Peyer's patch (tissue), 4 donors: ENCODE measurements at regions not wholly inside any gene's neighbourhood (a gene's known extent, or its start where the extent isn't known, plus 50 kb on each side); places are given as distances from the start of the nearest gene placed in this dataset.

Experiments
- POLR2A ChIP-seq, 2 donors: fragments of 450-650 bp; IDR thresholded peaks; one replicate each; pipeline ENCODE4 v1.5.1; 2017; ENCODE audit warnings: antibody characterized with exemption in 2 of 2, mild to moderate bottlenecking in 2 of 2, moderate library complexity in 2 of 2
- TF ChIP-seq, protein P1 (sequence below), 6 experiments: fragments of 450-650 bp in 4 of 6; fragments of 200-600 bp in 2 of 6; sonication (generic) in 1 of 6; IDR thresholded peaks; one replicate each; pipeline ENCODE4 v1.5.1; 2017 to 2019; ENCODE audit warnings: antibody characterized with exemption in 6 of 6, mild to moderate bottlenecking in 3 of 6, moderate library complexity in 1 of 6

DNA sequence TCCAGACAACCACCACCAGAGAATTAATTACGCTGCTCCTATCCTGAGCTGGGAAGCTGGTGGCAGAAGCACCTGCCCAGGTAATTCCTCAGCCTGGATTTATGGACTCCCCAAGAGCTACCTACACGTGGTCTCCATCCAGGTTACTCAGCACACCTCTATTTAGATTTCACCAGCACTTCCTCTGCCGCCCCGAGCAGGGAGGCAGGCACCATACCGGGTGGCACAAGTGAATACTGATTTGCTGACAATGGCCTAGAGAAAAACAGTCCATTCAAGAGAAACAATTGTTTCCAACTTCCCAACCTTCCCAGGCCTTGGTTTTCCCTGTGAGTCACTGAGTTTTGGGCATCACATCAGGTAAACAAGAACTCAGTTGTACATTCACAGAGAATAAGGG lies 134.3 kb downstream of the MATN1 start:
- TF ChIP-seq, protein P1, sequence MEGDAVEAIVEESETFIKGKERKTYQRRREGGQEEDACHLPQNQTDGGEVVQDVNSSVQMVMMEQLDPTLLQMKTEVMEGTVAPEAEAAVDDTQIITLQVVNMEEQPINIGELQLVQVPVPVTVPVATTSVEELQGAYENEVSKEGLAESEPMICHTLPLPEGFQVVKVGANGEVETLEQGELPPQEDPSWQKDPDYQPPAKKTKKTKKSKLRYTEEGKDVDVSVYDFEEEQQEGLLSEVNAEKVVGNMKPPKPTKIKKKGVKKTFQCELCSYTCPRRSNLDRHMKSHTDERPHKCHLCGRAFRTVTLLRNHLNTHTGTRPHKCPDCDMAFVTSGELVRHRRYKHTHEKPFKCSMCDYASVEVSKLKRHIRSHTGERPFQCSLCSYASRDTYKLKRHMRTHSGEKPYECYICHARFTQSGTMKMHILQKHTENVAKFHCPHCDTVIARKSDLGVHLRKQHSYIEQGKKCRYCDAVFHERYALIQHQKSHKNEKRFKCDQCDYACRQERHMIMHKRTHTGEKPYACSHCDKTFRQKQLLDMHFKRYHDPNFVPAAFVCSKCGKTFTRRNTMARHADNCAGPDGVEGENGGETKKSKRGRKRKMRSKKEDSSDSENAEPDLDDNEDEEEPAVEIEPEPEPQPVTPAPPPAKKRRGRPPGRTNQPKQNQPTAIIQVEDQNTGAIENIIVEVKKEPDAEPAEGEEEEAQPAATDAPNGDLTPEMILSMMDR (IDR thresholded peaks at IDR 0.05): no peak
- no peak for TF ChIP-seq POLR2A (IDR thresholded peaks at IDR 0.05)
